GM19240 (cell line): ENCODE measurements at regions not wholly inside any gene's neighbourhood (a gene's known extent, or its start where the extent isn't known, plus 50 kb on each side); places are given as distances from the start of the nearest gene placed in this dataset.
"Not testable (repeated sequence)": the region's sequence is repeated elsewhere in the genome, so short reads cannot be mapped to it uniquely, and the experiment has no call there.

Experiments used
- DNase-seq: peaks from one replicate; pipeline ENCODE4 v3.0.0; 2011; ENCODE audit warnings: low spot score; ENCODE audit not compliant: insufficient read length

DNA sequence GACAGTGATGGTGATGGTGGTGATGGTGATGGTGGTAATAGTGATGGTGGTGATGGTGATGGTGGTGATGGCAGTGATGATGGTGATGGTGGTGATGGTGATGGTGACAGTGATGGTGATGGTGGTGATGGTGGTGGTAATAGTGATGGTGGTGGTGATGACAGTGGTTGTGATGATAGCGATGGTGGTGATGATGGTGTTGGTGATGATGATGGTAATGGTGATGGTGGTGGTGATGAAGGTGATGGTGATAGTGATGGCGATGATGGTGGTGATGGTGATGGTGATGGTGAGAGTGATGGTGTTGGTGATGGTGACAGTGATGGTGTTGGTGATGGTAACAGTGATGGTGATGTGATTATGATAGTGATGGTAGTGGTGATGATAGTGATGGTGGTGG is 94.3 kb downstream of the ASB1 start:
- DNase-seq: no peak

- DNase-seq: no peak
Measured at GRCh38 chr2:238521870-238522269, 95.1 kb downstream of the ASB1 start.

DNA sequence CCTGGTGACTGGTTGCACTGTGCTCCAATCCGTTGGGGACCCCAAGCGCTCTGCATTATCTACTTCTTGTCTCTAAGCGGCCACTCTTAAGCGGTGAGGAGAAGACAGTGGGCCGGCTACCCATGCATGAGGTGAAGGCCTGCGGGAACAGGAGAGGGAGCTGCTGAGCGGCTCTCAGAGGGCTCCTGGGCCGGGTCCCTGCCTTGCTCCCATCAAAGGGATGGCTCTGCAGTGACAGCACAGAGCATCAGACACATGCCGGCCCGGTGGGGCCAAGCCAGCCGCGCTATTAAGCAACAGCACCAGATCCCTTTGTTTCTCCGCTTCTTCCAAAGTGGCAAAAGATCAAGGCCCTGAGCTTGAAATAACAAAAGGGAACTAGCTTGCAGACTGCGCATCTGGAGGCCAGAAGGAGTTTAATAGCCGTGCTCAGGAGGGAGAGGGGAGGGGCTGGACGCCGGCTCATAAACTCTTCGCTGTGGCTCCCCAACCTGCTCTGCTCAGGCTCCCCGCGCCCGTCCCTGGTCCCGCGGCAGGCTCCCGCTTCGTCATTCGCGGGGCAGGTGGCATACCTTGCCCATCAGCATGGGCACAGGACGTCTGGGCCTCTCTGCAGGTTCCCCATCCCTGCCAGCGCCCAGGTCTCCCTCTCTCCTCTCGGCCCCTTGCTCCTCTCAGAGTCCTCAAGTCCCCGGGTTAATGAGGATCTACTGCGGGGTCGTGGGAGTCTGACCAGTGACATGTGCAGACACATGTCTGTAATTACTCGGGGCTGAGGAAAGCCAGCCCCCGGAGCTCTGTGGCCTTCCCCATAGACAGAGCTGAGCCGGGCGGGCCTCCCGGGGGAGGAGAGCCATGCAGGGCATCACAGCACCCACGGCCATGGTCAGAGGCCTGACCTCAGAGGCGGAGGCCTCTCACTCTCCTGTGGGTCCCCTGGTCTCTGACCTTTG is 96.7 kb downstream of the ASB1 start:
- DNase-seq: no peak

- DNase-seq: no peak
Measured at GRCh38 chr2:238524426-238524983, 97.8 kb downstream of the ASB1 start.

GRCh38 chr2:238525990-238526389 is 99.3 kb downstream of the ASB1 start:
- no peak for DNase-seq

DNA sequence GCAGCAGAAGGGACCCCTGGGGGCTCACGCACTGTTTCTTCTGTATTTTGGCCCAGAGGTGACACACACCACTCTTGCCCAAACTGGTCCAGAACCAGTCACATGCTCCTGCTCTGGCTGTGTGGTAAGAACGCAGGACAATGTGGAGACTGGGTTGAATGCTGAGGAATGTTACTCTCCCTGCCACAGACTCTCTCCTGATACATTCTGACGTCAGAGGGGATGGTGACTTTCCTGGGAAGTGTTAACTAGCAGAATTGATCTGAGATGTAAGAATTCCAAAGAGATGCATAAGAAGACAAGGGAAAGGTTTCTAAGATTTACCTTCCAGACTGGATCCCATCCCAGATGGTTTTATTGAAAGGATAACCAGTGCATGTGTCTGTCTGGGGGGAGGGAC is 100.8 kb downstream of the ASB1 start:
- DNase-seq: no peak

DNA sequence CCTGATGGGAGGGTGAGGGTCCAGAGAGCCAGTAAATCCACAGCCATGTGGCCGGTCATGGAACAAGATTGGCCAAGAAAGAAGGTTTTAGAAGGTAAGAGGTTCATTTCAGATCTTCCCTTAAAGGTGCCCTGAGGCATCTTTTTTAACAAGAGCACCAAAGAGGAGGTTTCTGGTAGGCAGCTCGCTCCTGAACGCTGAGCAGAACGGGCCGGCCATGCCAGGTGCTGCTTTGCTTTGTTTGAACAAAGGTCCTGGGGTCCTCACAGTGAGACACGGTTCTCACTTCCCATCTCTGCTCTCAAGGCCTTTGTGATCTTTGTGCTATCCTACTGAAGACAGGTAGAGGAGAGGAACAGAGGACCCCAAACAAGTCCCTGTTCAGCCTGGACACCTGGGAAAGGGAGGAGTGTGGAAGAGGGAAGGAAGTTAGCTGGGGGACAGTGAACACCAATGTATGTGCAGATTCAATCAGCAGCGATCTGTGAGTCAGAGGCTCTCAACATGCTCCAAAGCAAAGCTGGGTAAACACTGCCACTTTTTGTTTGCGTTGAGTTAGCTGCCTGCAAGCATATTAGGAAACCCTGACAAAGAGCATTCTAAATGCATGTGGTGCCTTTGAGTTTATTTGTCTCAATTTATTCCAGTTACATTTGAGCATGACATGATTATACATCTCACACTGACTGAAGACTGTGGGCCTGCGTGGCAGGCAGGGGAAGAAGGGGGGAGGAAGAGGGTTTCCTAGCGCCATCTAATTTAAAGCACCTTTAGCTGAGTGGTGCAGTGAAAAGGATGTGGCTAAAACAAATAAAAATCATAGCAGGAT is 102.4 kb downstream of the ASB1 start:
- no peak for DNase-seq

GRCh38 chr2:238531017-238531645 is 104.4 kb downstream of the ASB1 start:
- DNase-seq: not testable (repeated sequence)

- not testable (repeated sequence) for DNase-seq
Measured at GRCh38 chr2:238543732-238544131, 117.0 kb downstream of the ASB1 start.

GRCh38 chr2:238548902-238549462 is 122.3 kb downstream of the ASB1 start:
- no peak for DNase-seq

DNA sequence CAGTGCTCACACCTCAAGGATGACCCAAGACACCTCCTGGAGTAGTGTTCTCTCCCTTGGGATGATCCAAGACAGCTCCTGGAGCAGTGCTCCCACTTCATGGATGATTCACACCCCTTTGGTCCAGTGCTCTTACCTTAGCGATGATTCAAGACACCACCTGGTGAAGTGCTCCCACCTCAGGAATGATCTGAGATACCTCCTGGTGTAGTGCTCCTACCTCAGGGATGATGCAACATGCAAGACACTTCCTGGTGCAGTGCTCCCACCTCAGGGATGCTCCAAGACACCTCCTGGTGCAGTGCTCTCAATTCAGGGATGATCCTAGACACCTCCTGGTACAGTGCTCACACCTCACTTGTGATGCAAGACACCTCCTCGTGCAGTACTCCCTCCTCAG is 123.1 kb downstream of the ASB1 start:
- no peak for DNase-seq

- no peak for DNase-seq
Measured at GRCh38 chr2:238551091-238551490, 124.4 kb downstream of the ASB1 start.

- no peak for DNase-seq
Measured at GRCh38 chr2:238552226-238552625, 125.5 kb downstream of the ASB1 start.

- DNase-seq: no peak
Measured at GRCh38 chr2:238553159-238553558, 126.4 kb downstream of the ASB1 start.

GRCh38 chr2:238554468-238555315 is 128.0 kb downstream of the ASB1 start:
- no peak for DNase-seq

DNA sequence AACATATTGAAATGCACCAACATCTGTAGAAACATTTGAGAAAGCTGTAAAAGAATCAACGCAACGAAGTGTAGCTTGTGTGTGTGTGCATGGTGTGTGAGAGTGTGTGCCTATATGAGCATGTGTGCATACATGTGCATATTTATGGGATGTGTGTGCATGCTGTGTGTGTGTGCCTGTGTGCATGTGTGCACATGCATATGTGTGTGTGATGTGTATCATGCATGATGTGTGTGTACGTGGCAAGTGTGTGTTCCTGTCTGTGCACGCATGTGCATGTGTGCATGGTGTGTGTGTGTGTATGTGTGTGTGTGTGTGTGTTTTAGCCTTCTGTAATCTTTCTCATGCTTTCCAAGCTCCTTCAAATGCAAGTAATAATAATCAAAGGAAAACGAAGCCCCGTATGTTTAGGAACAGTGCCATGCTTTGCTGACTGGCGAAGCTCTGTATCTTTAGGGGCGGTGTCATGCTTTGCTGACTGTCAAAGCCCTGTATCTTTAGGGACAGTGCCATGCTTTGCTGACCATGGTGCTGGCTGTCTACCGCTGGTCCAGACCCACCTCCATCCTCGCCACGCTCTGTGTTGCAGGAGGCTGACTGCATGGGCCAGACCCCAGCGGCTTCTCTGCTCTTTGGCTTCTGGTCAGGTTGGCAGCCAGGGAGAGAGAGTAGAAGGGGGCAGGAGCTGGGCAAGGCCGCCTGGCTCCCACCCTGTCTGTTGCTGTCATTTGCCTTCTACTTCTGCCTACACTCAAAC is 129.2 kb downstream of the ASB1 start:
- DNase-seq: no peak

DNA sequence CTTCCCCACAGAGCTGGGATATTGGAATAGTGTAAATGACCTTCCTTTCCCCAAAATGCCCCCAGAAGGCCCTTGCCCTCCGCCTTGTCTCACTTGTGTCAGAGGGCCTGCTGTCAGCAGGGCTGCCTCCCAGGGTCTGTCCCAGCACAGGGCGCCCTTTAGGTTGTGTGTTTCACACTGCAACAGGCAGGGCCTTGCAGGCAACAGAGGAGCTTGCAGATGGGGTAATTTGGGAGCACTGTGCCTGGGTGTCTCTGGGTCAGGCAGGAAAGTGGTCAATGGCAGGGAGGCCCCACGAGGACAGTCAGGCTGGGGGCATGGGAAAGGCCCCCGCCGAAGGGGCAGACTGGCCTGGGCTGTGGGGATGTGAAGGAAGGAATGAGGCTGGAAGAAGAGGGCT is 130.7 kb downstream of the ASB1 start:
- DNase-seq: no peak

- DNase-seq: no peak
Measured at GRCh38 chr2:238557936-238558335, 131.2 kb downstream of the ASB1 start.

- no peak for DNase-seq
Measured at GRCh38 chr2:238558456-238559099, 131.9 kb downstream of the ASB1 start.
